HL-60 (cell line): ENCODE measurements at regions not wholly inside any gene's neighbourhood (a gene's known extent, or its start where the extent isn't known, plus 50 kb on each side); places are given as distances from the start of the nearest gene placed in this dataset.

Source experiments
- DNase-seq, 2 experiments: peaks; one replicate each; pipeline ENCODE4 v3.0.0-alpha.2; 2010 to 2020; ENCODE audit warnings: low read depth in 1 of 2, low spot score in 1 of 2
- H3K27ac ChIP-seq: fragments of 250-450 bp; sonication (Bioruptor Pico); replicated peaks from 2 replicates; pipeline ENCODE4 v1.5.1; 2020; ENCODE audit warnings: mild to moderate bottlenecking, moderate library complexity
- H3K27me3 ChIP-seq: fragments of 250-450 bp; sonication (Bioruptor Pico); 2 replicates; pipeline ENCODE4 v1.5.1; 2021; ENCODE audit warnings: mild to moderate bottlenecking, moderate library complexity; ENCODE audit not compliant: insufficient read depth, poor library complexity, severe bottlenecking
- H3K4me3 ChIP-seq: replicated peaks from 2 replicates; pipeline ENCODE4 v1.5.1; 2011; ENCODE audit warnings: mild to moderate bottlenecking, control low read depth, low read length; ENCODE audit not compliant: insufficient read depth
- CTCF ChIP-seq: IDR thresholded peaks from one replicate; pipeline ENCODE4 v1.5.1; 2011; ENCODE audit warnings: low read length, control low read depth, inconsistent platforms; ENCODE audit not compliant: insufficient read depth
- GABPA ChIP-seq: IDR thresholded peaks from 2 replicates; pipeline ENCODE4 v1.6.1; 2012; ENCODE audit warnings: low read depth
- POLR2AphosphoS5 ChIP-seq: IDR thresholded peaks from 2 replicates; pipeline ENCODE4 v1.6.1; 2012; ENCODE audit warnings: low read depth
- REST ChIP-seq: IDR thresholded peaks from 2 replicates; pipeline ENCODE4 v1.6.1; 2012; ENCODE audit warnings: low read depth; ENCODE audit not compliant: insufficient replicate concordance
- SPI1 ChIP-seq: IDR thresholded peaks from 2 replicates; pipeline ENCODE4 v1.6.1; 2012; ENCODE audit warnings: low read depth, mild to moderate bottlenecking, borderline replicate concordance

- no peak for TF ChIP-seq SPI1
- no peak for TF ChIP-seq CTCF
- no peak for TF ChIP-seq GABPA
- TF ChIP-seq POLR2AphosphoS5, result no peak
- no peak for TF ChIP-seq REST
- Histone ChIP-seq H3K27me3 (no peaks in the 10 kb centered on the region), H3K4me3 (no peak overlapping the region), H3K27ac (no peak overlapping the region)
- no peak for DNase-seq
These were observed 223.6 kb upstream of the GAP43 start for GRCh38 chr3:115399750-115400149.

GRCh38 chr3:115401298-115401697, 222.0 kb upstream of the GAP43 start:
- no peak for DNase-seq
- no peak overlapping the region for H3K4me3 ChIP-seq
- no peak overlapping the region for H3K27ac ChIP-seq
- no peaks in the 10 kb centered on the region for H3K27me3 ChIP-seq
- no peak for TF ChIP-seq SPI1

- Histone ChIP-seq H3K27ac (no peak overlapping the region), H3K27me3 (no peaks in the 10 kb centered on the region), H3K4me3 (no peak overlapping the region)
- TF ChIP-seq GABPA (no peak), REST (no peak), CTCF (no peak), SPI1 (no peak), POLR2AphosphoS5 (no peak)
- DNase-seq, result no peak
These were observed 221.3 kb upstream of the GAP43 start for GRCh38 chr3:115401851-115402501.

GRCh38 chr3:115402651-115403050, 220.7 kb upstream of the GAP43 start:
- TF ChIP-seq GABPA (no peak), POLR2AphosphoS5 (no peak), CTCF (no peak), SPI1 (no peak), REST (no peak)
- Histone ChIP-seq H3K27me3 (no peaks in the 10 kb centered on the region), H3K4me3 (no peak overlapping the region), H3K27ac (no peak overlapping the region)
- DNase-seq, result no peak
